ENCODE measurements at regions not wholly inside any gene's neighbourhood (a gene's known extent, or its start where the extent isn't known, plus 50 kb on each side); places are given as distances from the start of the nearest gene placed in this dataset.

DNA sequence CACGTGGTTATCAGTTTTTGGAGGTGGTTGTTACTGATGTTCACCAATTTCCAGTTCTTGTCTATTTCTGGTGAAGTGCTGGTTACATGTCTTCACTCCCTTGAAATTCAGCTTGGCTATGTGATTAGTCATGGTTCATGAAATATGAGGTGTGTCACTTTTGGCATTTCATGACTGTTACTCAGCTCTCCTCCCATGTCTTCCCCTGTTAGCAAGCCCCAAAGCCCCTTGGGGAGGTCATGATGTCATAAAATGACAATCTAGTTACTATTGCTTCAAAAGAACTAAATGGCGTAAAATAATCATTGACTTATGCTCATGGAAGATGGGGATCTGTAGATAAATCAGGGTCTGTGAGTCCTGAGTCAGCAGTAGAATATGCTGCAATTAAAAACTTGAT is 425.1 kb downstream of the SETD4 start:
- DNase-seq = peak; percentile 6

DNA sequence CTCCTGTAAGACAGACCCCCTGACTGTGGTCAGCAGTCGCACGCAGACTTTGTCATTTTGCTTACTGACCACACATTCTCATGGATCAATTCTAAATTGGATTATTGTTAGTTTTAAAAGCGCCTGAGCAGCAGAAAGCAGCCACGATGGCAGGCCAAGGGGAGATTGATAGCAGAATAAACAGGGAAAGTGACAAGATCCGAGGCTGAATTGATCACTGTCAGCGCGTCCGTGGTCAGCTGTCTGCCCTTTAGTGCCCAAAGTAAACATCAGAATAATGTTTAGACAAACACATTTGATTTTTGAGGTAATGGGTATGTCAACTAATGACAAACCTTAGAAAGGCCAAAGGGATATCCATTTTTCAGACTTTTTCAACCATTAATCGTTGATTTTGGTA is 426.8 kb downstream of the SETD4 start:
- DNase-seq = no peak

- no peak for DNase-seq
Measured at GRCh38 chr21:35632711-35633110, 427.6 kb downstream of the SETD4 start.

- no peak for DNase-seq
Measured at GRCh38 chr21:35628316-35628715, 432.0 kb downstream of the SETD4 start.

DNA sequence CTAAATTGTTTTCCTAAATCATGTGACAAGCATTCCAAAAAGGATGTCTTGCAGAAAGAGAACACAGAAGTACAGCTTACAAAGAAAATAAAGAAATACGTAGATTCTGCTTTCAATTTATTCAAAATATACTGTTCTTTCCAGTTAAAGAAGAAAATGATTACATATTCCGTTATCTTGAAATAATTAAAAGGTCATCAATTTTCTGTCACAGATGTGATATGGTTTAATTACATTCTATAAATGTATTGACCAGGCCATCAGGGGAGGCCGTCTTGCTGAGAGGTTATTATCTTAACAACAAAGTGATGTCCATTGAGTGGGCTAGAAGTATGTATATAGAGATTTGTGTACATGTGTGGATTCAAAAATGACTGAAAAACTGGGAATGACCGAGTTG is 432.9 kb downstream of the SETD4 start:
- DNase-seq = no peak

GRCh38 chr21:35625576-35625975 is 434.8 kb downstream of the SETD4 start:
- no peak for DNase-seq

DNA sequence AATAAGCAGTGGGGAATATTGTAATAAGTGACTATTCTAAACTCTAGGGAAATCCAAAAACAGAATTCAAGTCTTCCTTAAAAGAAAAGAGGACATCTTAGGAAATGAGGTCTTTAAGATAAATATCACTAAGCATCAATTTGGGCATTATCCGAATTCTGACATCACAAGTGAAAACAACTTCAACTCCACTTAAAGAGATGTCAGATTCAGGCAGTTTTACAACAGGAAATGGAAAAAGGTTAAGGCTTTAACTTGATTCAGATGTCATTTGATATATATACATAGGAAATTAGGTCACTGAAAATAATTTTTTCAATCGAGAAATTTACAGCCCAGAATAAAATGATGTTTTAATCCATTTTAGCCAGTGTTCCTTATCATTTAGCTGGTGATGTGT is 435.4 kb downstream of the SETD4 start:
- DNase-seq = no peak

DNA sequence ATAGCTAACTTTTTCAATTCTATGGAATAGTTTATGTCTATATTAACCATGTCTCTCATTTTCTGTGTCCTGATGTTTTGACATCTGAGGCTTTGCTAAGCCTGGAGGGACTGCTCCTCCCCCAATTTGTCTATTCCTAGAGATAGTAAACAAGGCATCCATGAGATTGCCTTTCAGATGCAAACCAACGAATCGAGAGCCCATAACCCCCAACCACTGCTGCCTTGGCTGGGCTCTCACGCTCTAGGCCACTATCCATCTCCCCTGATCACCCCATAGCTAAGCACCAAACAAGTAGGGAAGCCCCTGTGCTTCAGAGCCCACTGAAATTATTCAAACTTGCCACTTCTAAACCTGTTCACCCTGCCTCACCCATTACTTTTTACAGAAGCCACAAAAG is 437.7 kb downstream of the SETD4 start:
- DNase-seq = no peak

DNA sequence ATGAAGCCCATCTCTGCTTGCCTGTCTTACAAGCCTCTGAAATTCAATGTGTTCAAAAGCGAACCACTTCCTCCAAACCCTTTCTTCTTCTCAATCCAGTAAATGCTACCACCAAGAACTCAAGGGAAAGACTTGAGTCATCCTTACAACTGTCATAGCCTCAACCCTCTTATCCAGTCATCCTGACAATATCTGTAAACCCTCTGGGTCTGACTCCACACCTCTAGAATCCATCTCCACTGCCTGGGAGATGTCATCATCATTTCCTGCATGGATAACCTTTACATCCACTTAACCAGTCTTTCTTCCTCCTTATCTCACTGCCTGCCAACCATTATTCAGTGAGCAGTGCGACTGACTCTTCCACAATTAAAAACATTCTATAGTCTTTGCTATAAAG is 441.1 kb downstream of the SETD4 start:
- peak; percentile 18 for DNase-seq

DNA sequence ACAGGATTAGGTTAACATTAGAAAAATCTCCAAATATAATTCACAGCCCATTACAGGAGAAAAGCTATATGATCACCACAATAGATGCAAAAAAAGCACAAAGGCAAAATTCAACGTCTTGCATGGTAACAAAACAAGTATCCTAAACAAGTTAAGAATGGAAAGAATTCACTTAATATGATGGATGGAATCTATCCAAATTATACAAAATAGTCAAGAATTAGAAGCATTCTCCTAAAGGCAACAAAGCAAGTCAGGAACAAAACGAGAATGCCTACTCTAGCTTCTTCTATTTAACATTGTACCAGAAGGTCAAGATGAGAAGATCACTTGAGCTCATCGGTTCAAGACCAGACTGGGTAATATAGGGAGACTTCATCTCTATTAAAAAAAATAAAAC is 442.8 kb downstream of the SETD4 start:
- no peak for DNase-seq

DNA sequence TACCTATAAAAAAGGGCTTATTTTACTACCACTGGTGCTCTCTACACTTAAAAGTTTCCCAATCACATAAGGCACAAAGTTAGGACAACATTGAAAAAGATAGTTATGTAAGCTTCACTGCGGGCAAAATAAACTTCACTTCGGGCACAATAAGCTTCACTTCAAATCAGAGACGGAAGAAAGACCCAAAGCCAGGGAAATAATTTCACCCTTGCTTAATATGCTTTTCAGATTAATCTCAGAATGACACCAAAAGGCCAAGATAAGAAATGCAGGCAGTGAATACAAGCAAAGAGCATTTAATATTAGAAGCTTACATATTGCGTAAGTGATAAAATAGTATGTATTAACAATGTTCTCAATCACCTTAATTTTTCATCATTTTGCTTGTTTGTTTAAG is 444.2 kb downstream of the SETD4 start:
- DNase-seq = peak; percentile 56

GRCh38 chr21:35615325-35615724 is 445.0 kb downstream of the SETD4 start:
- DNase-seq = peak; percentile 49

- peak; percentile 13 for DNase-seq
Measured at GRCh38 chr21:35614396-35614921, 445.9 kb downstream of the SETD4 start.

DNA sequence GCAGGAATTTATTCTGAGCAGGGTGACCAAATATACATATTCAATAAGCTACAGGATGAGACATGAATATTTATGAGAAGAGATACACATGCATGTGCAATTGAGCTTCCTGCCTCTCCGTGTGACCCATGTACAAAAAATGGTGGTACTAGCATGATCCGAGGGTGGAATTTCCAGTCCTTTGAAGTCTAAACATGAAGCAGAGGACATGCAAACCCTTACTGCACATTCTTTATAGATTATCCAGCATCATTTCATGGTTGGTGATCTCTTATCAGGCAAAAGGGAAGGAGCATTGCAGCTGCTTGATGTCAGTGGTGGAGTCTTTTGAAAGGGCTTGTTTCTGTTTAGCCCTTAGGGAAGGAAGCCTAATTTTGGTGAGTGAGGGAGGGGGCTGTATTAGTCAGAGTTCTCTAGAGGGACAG is 448.6 kb downstream of the SETD4 start:
- no peak for DNase-seq

DNA sequence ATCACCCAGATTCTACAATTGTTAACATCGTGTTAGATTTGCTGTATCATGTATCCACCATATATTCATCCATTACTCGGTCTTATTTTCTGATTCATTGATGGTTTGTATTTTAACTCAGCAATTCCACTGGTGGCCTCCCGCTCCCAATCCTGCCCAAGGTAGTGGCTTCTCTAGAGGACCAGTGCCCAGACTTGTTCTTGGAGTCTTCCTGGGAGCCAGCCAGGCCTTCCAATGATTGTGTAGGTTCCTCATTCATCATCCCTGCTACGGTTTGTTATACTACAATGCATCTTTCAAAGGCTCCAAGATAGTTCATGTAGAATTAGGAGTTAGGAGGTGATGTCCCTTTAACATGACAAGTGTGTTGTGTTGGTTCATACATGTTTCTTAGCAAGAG is 451.1 kb downstream of the SETD4 start:
- DNase-seq = no peak

DNA sequence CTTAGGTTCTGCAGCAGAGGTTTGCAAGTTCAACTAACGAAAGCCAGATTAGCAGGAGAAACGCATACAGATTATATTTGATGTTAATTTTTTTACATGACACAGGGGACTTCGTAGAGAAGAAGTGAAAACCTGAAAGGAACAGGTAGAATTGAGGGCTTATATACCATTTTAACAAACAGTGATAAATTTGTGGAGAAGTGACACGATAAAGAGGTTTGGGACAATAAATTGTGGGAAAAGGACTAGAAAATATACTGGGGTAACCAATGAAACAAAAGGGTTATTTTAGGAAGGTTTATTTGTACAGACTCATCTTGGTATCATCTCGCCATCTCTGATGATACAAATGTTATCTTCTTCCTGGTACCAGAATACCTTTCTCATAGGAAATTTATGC is 452.9 kb downstream of the SETD4 start:
- DNase-seq = no peak

DNA sequence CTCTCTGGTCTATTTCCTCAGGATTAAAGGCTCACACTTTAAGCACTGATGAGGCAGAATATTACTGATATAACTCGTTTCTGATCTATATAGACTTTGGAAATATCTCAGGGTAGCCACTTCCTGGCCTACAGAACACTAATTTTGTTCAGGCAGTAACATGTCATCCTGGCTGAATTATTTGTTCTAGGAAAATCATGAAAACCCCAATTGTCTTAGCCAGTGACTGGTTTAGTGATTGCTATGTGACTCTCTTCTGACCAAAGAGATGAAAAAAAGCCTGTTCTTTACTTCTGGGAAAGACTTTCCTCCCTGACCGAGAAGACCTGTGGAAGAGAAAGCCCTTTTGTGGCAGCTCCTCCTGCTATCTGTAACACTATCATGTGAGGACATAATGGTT is 453.7 kb downstream of the SETD4 start:
- no peak for DNase-seq

DNA sequence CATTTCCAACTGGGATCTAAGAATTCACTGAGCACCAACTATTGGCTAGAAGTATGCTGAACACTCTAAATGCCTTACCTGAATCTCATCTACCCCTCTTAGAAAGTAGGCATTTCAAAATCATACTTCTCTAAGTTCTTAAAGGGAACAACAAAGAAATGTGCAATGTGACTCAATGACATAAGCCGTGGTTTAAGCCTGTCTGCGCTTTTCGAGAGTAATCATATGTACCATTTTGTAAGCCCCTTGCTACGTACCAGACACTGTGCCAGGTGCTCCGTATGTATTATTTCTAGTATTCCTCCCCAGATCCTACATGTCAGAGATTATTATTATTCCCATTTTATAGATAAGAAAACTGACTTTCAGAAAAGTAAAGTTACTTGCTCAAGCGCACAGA is 454.2 kb downstream of the SETD4 start:
- DNase-seq = peak; percentile 59

GRCh38 chr21:35603494-35603893 is 456.8 kb downstream of the SETD4 start:
- DNase-seq = no peak

DNA sequence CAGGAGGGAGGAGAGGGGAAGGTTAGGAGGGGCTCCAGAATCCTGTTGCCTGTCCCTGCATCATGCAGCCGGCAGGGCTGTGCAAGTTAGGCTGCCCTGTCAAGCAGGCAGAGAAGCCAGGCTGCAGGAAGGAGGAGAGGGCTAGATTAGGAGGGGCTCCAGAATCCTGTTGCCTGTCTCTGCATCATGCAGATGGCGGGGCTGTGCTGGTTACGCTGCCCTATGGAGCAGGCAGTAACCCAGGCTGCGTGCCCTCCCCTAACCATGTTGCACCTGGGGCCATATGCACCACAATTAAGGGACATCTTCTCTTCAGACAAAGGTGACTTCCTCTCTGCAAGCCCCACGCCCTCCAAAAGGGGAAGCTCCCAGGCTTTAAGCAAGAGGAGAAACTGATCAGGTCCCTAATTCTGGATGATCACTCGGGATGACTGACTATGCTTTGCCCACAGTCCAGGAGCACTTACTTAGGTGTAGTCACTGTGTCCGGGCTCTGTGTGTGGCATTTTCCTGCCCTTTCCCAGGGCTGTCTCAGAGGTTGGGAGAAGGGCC is 457.4 kb downstream of the SETD4 start:
- no peak for DNase-seq

GRCh38 chr21:35601211-35601610 is 459.1 kb downstream of the SETD4 start:
- DNase-seq = no peak

- DNase-seq = no peak
Measured at GRCh38 chr21:35599164-35599563, 461.2 kb downstream of the SETD4 start.

DNA sequence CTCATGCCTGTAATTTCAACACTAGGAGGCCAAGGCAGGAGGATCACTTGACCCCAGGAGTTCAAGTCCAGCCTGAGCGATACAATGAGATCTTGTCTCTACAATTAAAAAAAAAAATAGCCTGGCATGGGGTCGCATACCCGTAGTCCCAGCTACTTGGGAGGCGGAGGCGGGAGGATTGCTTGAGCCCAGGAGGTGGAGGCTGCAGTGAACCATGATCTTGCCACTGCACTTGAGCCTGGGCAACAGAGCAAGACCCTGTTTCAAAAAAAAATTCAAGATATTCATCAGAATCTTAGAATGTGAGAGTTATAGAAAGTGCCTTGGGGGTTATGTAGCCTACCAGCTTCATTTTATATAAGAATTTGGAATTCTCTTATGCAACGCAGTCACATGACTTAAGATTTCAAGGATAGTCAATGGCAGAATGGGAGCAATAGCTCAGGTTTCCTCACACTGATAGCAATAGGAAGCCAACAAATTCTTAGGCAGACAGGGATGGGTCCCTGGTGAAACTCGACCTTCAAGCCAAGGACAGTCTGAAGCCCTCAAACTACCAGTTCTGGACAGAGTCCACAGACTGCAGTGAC is 462.5 kb downstream of the SETD4 start:
- DNase-seq = no peak

GRCh38 chr21:35594905-35595304 is 465.4 kb downstream of the SETD4 start:
- DNase-seq = no peak

GRCh38 chr21:35593000-35593502 is 467.3 kb downstream of the SETD4 start:
- no peak for DNase-seq

Data from inflammatory macrophage treated with lipopolysaccharide for 4 hours (primary cell).